HG03469 (cell line): ENCODE measurements at regions not wholly inside any gene's neighbourhood (a gene's known extent, or its start where the extent isn't known, plus 50 kb on each side); places are given as distances from the start of the nearest gene placed in this dataset.

Experiments used
- ATAC-seq: cut with Tn5 transposase; IDR thresholded peaks from one replicate; pipeline ENCODE4 v1.9.1; 2021; ENCODE audit warnings: mild to moderate bottlenecking, moderate library complexity, moderate number of reproducible peaks; ENCODE audit not compliant: unreplicated experiment

- peak; percentile 40 for ATAC-seq
Measured at GRCh38 chr5:115379622-115380344, 83.3 kb upstream of the CCDC112 start.

GRCh38 chr5:115378754-115379153 lies 82.3 kb upstream of the CCDC112 start:
- ATAC-seq = no peak

GRCh38 chr5:115377468-115378217 lies 81.2 kb upstream of the CCDC112 start:
- peak; percentile 73 for ATAC-seq

- ATAC-seq = no peak
Measured at GRCh38 chr5:115375893-115376292, 79.4 kb upstream of the CCDC112 start.

- ATAC-seq = no peak
Measured at GRCh38 chr5:115374057-115374775, 77.8 kb upstream of the CCDC112 start.

- ATAC-seq = no peak
Measured at GRCh38 chr5:115372146-115372545, 75.7 kb upstream of the CCDC112 start.

GRCh38 chr5:115369430-115370144 lies 73.1 kb upstream of the CCDC112 start:
- ATAC-seq = no peak

- ATAC-seq = no peak
Measured at GRCh38 chr5:115366223-115366622, 69.8 kb upstream of the CCDC112 start.

GRCh38 chr5:115363879-115364278 lies 67.4 kb upstream of the CCDC112 start:
- no peak for ATAC-seq

- ATAC-seq = no peak
Measured at GRCh38 chr5:115360046-115360685, 63.7 kb upstream of the CCDC112 start.

- no peak for ATAC-seq
Measured at GRCh38 chr5:115355767-115356381, 59.4 kb upstream of the CCDC112 start.

- ATAC-seq = no peak
Measured at GRCh38 chr5:115355095-115355494, 58.6 kb upstream of the CCDC112 start.

- ATAC-seq = no peak
Measured at GRCh38 chr5:115354246-115354645, 57.8 kb upstream of the CCDC112 start.

GRCh38 chr5:115352571-115352970 lies 56.1 kb upstream of the CCDC112 start:
- ATAC-seq = no peak

GRCh38 chr5:115351356-115352195 lies 55.1 kb upstream of the CCDC112 start:
- ATAC-seq = no peak

GRCh38 chr5:115350894-115351293 lies 54.4 kb upstream of the CCDC112 start:
- ATAC-seq = no peak

- no peak for ATAC-seq
Measured at GRCh38 chr5:115349001-115349817, 52.8 kb upstream of the CCDC112 start.

- ATAC-seq = no peak
Measured at GRCh38 chr5:115348175-115348574, 51.7 kb upstream of the CCDC112 start.
